Endothelial cell of umbilical vein (primary cell): ENCODE measurements at regions not wholly inside any gene's neighbourhood (a gene's known extent, or its start where the extent isn't known, plus 50 kb on each side); places are given as distances from the start of the nearest gene placed in this dataset.

Source experiments
- BruUV-seq: library from RNA; stranded (reverse); fragments of 400-500 nt; replicated peaks from 2 replicates; lab custom pipeline; 2021; lab: Mats Ljungman, UMichigan
- CTCF ChIA-PET: fragments of 300-600, 350-600 bp; sonication (Branson Sonifier 250); formaldehyde crosslinking; loops from one replicate; lab custom pipeline; 2021; ENCODE audit warnings: antibody characterized with exemption, inconsistent platforms; lab: Charles Lee
- POLR2A ChIA-PET: fragments of 300-600, 350-600 bp; sonication (Branson Sonifier 250); formaldehyde crosslinking; loops from one replicate; lab custom pipeline; 2021; ENCODE audit warnings: antibody characterized with exemption, inconsistent platforms; lab: Charles Lee
- DNase-seq: peaks from one replicate; pipeline ENCODE4 v3.0.0-alpha.2; 2011; ENCODE audit warnings: low read depth, low spot score
- FAIRE-seq: peaks from 2 replicates; lab custom pipeline; 2011; peaks lifted over from hg19 to GRCh38; lab: Jason Lieb, UNC
- H2AFZ ChIP-seq: 2 replicates; pipeline ENCODE4 v1.6.0; 2012; ENCODE audit warnings: low read depth, low read length, control low read depth, inconsistent platforms
- H3K27ac ChIP-seq: 2 replicates; pipeline ENCODE4 v1.5.1; 2011; ENCODE audit warnings: low read depth, mild to moderate bottlenecking, control low read depth, low read length, moderate library complexity; ENCODE audit not compliant: insufficient read depth
- H3K27me3 ChIP-seq, 2 experiments: 2 replicates each; pipeline versions ENCODE4 v1.6.0 to v1.6.1; 2011; ENCODE audit warnings: low read length in 2 of 2, mixed read lengths in 1 of 2; ENCODE audit not compliant: control insufficient read depth in 2 of 2, insufficient read depth in 2 of 2
- H3K36me3 ChIP-seq, 2 experiments: 2 replicates in 1 of 2; 3 replicates in 1 of 2; pipeline ENCODE4 v1.5.1; 2011; ENCODE audit warnings: low read length in 2 of 2, mild to moderate bottlenecking in 1 of 2, moderate library complexity in 1 of 2; ENCODE audit not compliant: control insufficient read depth in 2 of 2, insufficient read depth in 2 of 2; ENCODE audit errors: extremely low read depth in 1 of 2
- H3K4me1 ChIP-seq: 3 replicates; pipeline ENCODE4 v1.5.1; 2011; ENCODE audit warnings: mild to moderate bottlenecking, low read length; ENCODE audit not compliant: control insufficient read depth, insufficient read depth; ENCODE audit errors: extremely low read depth
- H3K4me2 ChIP-seq: 2 replicates; pipeline ENCODE4 v1.6.1; 2011; ENCODE audit warnings: low read length, control low read depth, mixed read lengths; ENCODE audit not compliant: insufficient read depth
- H3K4me3 ChIP-seq, 3 experiments: fragments of 200-600 bp in 1 of 3; sonication (generic), shearing (Covaris generic) in 1 of 3; replicated peaks in 1 of 3; 2 replicates each; pipeline ENCODE4 v1.5.1; 2011 to 2016; ENCODE audit warnings: control low read depth in 3 of 3, low read length in 3 of 3, mild to moderate bottlenecking in 2 of 3, inconsistent platforms in 1 of 3, low read depth in 1 of 3, moderate library complexity in 1 of 3; ENCODE audit not compliant: insufficient read depth in 1 of 3
- H3K79me2 ChIP-seq: 2 replicates; pipeline ENCODE4 v1.6.0; 2012; ENCODE audit warnings: low read length, inconsistent platforms; ENCODE audit not compliant: control insufficient read depth, insufficient read depth
- H3K9ac ChIP-seq: replicated peaks from 2 replicates; pipeline ENCODE3; 2011; ENCODE audit warnings: low read length, control low read depth; ENCODE audit not compliant: insufficient read depth; ENCODE audit errors: extremely low read depth
- H3K9me1 ChIP-seq: replicated peaks from 3 replicates; pipeline ENCODE4 v1.6.0; 2011; ENCODE audit warnings: mild to moderate bottlenecking, low read length; ENCODE audit not compliant: control insufficient read depth, insufficient read depth; ENCODE audit errors: extremely low read depth
- H3K9me3 ChIP-seq: replicated peaks from 2 replicates; pipeline ENCODE4 v1.5.1; 2012; ENCODE audit warnings: low read length, inconsistent platforms; ENCODE audit not compliant: control insufficient read depth, insufficient read depth
- H4K20me1 ChIP-seq: replicated peaks from 2 replicates; pipeline ENCODE3; 2011; ENCODE audit warnings: mild to moderate bottlenecking, low read length; ENCODE audit not compliant: control insufficient read depth, insufficient read depth; ENCODE audit errors: extremely low read depth
- EZH2 ChIP-seq: IDR thresholded peaks from 2 replicates; pipeline ENCODE4 v1.6.1; 2012; ENCODE audit warnings: borderline replicate concordance, low read depth, mild to moderate bottlenecking, moderate library complexity, low read length, inconsistent platforms; ENCODE audit not compliant: severe bottlenecking
- FOS ChIP-seq: IDR thresholded peaks from 2 replicates; pipeline ENCODE4 v1.6.1; 2011; ENCODE audit warnings: mild to moderate bottlenecking, low read length, moderate library complexity, borderline replicate concordance; ENCODE audit not compliant: insufficient read depth
- JUN ChIP-seq: IDR thresholded peaks from 2 replicates; pipeline ENCODE4 v1.6.1; 2011; ENCODE audit warnings: borderline replicate concordance, low read depth; ENCODE audit not compliant: insufficient read length, insufficient read depth
- MAX ChIP-seq: IDR thresholded peaks from 2 replicates; pipeline ENCODE4 v1.6.1; 2011; ENCODE audit not compliant: insufficient read depth, insufficient read length
- POLR2A ChIP-seq: IDR thresholded peaks from 2 replicates; pipeline ENCODE4 v1.6.1; 2012; ENCODE audit warnings: low read depth, mild to moderate bottlenecking, control low read depth, low read length
- POLR2AphosphoS5 ChIP-seq: IDR thresholded peaks from 2 replicates; pipeline ENCODE4 v1.6.1; 2012; ENCODE audit warnings: low read depth, mild to moderate bottlenecking, control low read depth, low read length, moderate library complexity; ENCODE audit not compliant: insufficient read depth
- dilution Hi-C: fragments of 300-500 bp; cut with MboI; formaldehyde crosslinking; loops from one replicate; pipeline ENCODE4 v1.15.0; 2019; ENCODE audit warnings: low sequenced_read_pairs; ENCODE audit not compliant: extremely low pct_ligation_motif_present
- intact Hi-C: fragments of 100-400 bp; cut with micrococcal nuclease; formaldehyde crosslinking; loops from one replicate; pipeline ENCODE4 v1.10.0; 2022

GRCh38 chr10:61001731-61002122, 57.7 kb upstream of the RHOBTB1 start:
- TF ChIP-seq POLR2A (no peak), FOS (no peak), MAX (no peak), POLR2AphosphoS5 (no peak)

GRCh38 chr10:61000769-61001730, 57.1 kb upstream of the RHOBTB1 start:
- dilution Hi-C loops: no loop called here
- CTCF ChIA-PET: interaction anchor here (1.6 to 2.5 kb wide), 3 partner anchors 24 to 181 kb away, joined by 4 to 9 read pairs (median 5); no protein-coding TSS in a partner anchor

More at GRCh38 chr10:61001731-61002122, 57.7 kb upstream of the RHOBTB1 start:
- dilution Hi-C loops (no loop called here), intact Hi-C loops (no loop called here)
- no peaks in the 10 kb centered on the region for H3K9me3 ChIP-seq
- H3K79me2 ChIP-seq: no peaks in the 10 kb centered on the region
- peak overlapping the region in 2 of 3 experiments; percentile 32 to 63 for H3K4me3 ChIP-seq
- peak overlapping the region; percentile 81 for H2AFZ ChIP-seq
- no peaks in the 10 kb centered on the region for H3K9me1 ChIP-seq
- H3K36me3 ChIP-seq: no peaks in the 10 kb centered on the region
- FAIRE-seq (no peak), DNase-seq (no peak)
- H3K4me2 ChIP-seq: peak overlapping the region; percentile 42
- BruUV-seq: TSS peak; percentile 3
- peaks cover 4% of the 10 kb centered on the region for H3K4me1 ChIP-seq
- ChIA-PET POLR2A (no interaction called here), CTCF (interaction anchor here (0.7 to 2.5 kb wide), 4 partner anchors 10 to 181 kb away, joined by 3 to 9 read pairs (median 4); no protein-coding TSS in a partner anchor)
- no peaks in the 10 kb centered on the region for H3K27me3 ChIP-seq
- H3K27ac ChIP-seq: no peak overlapping the region
- H3K9ac ChIP-seq: peak overlapping the region; percentile 43
- H4K20me1 ChIP-seq: no peaks in the 10 kb centered on the region

More at GRCh38 chr10:61000769-61001730, 57.1 kb upstream of the RHOBTB1 start:
- no peaks in the 10 kb centered on the region for H3K9me1 ChIP-seq
- TSS peak; percentile 35 for BruUV-seq
- FAIRE-seq: no peak
- POLR2A ChIA-PET: no interaction called here
- H2AFZ ChIP-seq: peak overlapping the region; percentile 98
- H3K4me1 ChIP-seq: peaks cover 4% of the 10 kb centered on the region
- H3K36me3 ChIP-seq: no peaks in the 10 kb centered on the region
- H3K4me2 ChIP-seq: peak overlapping the region; percentile 74
- no peak for TF ChIP-seq JUN
- no peak for TF ChIP-seq POLR2AphosphoS5
- no peak for TF ChIP-seq POLR2A
- no peak for TF ChIP-seq EZH2
- H3K4me3 ChIP-seq: peak overlapping the region; percentile 23 to 63 (median 61)
- DNase-seq: peak; percentile 24
- no peak overlapping the region for H3K27ac ChIP-seq
- H4K20me1 ChIP-seq: no peaks in the 10 kb centered on the region
- H3K9ac ChIP-seq: peak overlapping the region; percentile 43
- no peaks in the 10 kb centered on the region for H3K79me2 ChIP-seq
- intact Hi-C loops: no loop called here
- H3K9me3 ChIP-seq: no peaks in the 10 kb centered on the region
- H3K27me3 ChIP-seq: no peaks in the 10 kb centered on the region
